Ishikawa (cell line): ENCODE measurements at regions not wholly inside any gene's neighbourhood (a gene's known extent, or its start where the extent isn't known, plus 50 kb on each side); places are given as distances from the start of the nearest gene placed in this dataset.

ENCODE experiments used
- CEBPB ChIP-seq: IDR thresholded peaks from 2 replicates; pipeline ENCODE4 v1.6.1; 2012
- CREB1 ChIP-seq: IDR thresholded peaks from 2 replicates; pipeline ENCODE4 v1.6.1; 2012; ENCODE audit warnings: low read depth
- EGR1 ChIP-seq: IDR thresholded peaks from 2 replicates; pipeline ENCODE4 v1.6.1; 2012
- EP300 ChIP-seq: IDR thresholded peaks from 2 replicates; pipeline ENCODE4 v1.6.1; 2012; ENCODE audit warnings: borderline replicate concordance
- FOXM1 ChIP-seq: IDR thresholded peaks from 2 replicates; pipeline ENCODE4 v1.6.1; 2012; ENCODE audit warnings: low read depth, borderline replicate concordance
- MAX ChIP-seq: IDR thresholded peaks from 2 replicates; pipeline ENCODE4 v1.6.1; 2012
- NFIC ChIP-seq: IDR thresholded peaks from 2 replicates; pipeline ENCODE4 v1.6.1; 2012
- RAD21 ChIP-seq: IDR thresholded peaks from 2 replicates; pipeline ENCODE4 v1.6.1; 2012; ENCODE audit warnings: low read depth
- REST ChIP-seq: IDR thresholded peaks from 2 replicates; pipeline ENCODE4 v1.6.1; 2012; ENCODE audit warnings: low read depth, mild to moderate bottlenecking
- TAF1 ChIP-seq: IDR thresholded peaks from 2 replicates; pipeline ENCODE4 v1.6.1; 2012; ENCODE audit warnings: low read depth, mild to moderate bottlenecking
- TCF12 ChIP-seq: IDR thresholded peaks from 2 replicates; pipeline ENCODE4 v1.6.1; 2012; ENCODE audit warnings: low read depth
- TEAD4 ChIP-seq: IDR thresholded peaks from 2 replicates; pipeline ENCODE4 v1.6.1; 2012
- USF1 ChIP-seq: IDR thresholded peaks from 2 replicates; pipeline ENCODE4 v1.6.1; 2012
- YY1 ChIP-seq: IDR thresholded peaks from 2 replicates; pipeline ENCODE4 v1.6.1; 2012; ENCODE audit warnings: low read depth
- ZBTB7A ChIP-seq: IDR thresholded peaks from 2 replicates; pipeline ENCODE4 v1.6.1; 2012; ENCODE audit warnings: low read depth

- TF ChIP-seq TEAD4, result no peak
- TF ChIP-seq CEBPB, result no peak
- no peak for TF ChIP-seq USF1
- TF ChIP-seq EGR1, result no peak
- TF ChIP-seq FOXM1, result no peak
- TF ChIP-seq EP300, result no peak
- no peak for TF ChIP-seq ZBTB7A
- no peak for TF ChIP-seq NFIC
- TF ChIP-seq RAD21, result no peak
These were observed 567.0 kb downstream of the CETN3 start for GRCh38 chr5:89842531-89842930.

- TF ChIP-seq CEBPB, result no peak
- TF ChIP-seq NFIC, result no peak
- no peak for TF ChIP-seq TEAD4
- no peak for TF ChIP-seq ZBTB7A
- TF ChIP-seq YY1, result no peak
- no peak for TF ChIP-seq MAX
These were observed 568.6 kb downstream of the CETN3 start for GRCh38 chr5:89840906-89841305.

GRCh38 chr5:89830691-89831090 is 578.9 kb downstream of the CETN3 start:
- TF ChIP-seq EP300 (no peak), FOXM1 (no peak), NFIC (no peak), MAX (no peak), RAD21 (no peak), CREB1 (no peak), TAF1 (no peak), ZBTB7A (no peak)

GRCh38 chr5:89827960-89828359 is 581.6 kb downstream of the CETN3 start:
- no peak for TF ChIP-seq EP300
- no peak for TF ChIP-seq EGR1
- TF ChIP-seq CREB1, result no peak
- no peak for TF ChIP-seq USF1
- no peak for TF ChIP-seq FOXM1
- TF ChIP-seq ZBTB7A, result no peak
- TF ChIP-seq TAF1, result no peak
- TF ChIP-seq CEBPB, result no peak
- no peak for TF ChIP-seq REST
- no peak for TF ChIP-seq YY1
- TF ChIP-seq TEAD4, result no peak
- TF ChIP-seq MAX, result no peak
- no peak for TF ChIP-seq TCF12
- no peak for TF ChIP-seq RAD21
- TF ChIP-seq NFIC, result no peak

GRCh38 chr5:89827359-89827758 is 582.2 kb downstream of the CETN3 start:
- TF ChIP-seq FOXM1 (no peak), YY1 (no peak), CEBPB (no peak), ZBTB7A (no peak)

GRCh38 chr5:89826938-89827337 is 582.6 kb downstream of the CETN3 start:
- TF ChIP-seq REST, result no peak

GRCh38 chr5:89823046-89823445 is 586.5 kb downstream of the CETN3 start:
- TF ChIP-seq YY1 (no peak), RAD21 (no peak), REST (no peak), USF1 (no peak), TEAD4 (no peak), ZBTB7A (no peak), CEBPB (no peak), NFIC (no peak), EGR1 (no peak)
